GOT3 (cell line): ENCODE measurements at regions not wholly inside any gene's neighbourhood (a gene's known extent, or its start where the extent isn't known, plus 50 kb on each side); places are given as distances from the start of the nearest gene placed in this dataset.
"Not testable (repeated sequence)": the region's sequence is repeated elsewhere in the genome, so short reads cannot be mapped to it uniquely, and the experiment has no call there.

Experiments used
- DNase-seq: peaks from one replicate; lab custom pipeline; 2025; ENCODE audit warnings: mixed read lengths; lab: John Stamatoyannopoulos, UW

DNA sequence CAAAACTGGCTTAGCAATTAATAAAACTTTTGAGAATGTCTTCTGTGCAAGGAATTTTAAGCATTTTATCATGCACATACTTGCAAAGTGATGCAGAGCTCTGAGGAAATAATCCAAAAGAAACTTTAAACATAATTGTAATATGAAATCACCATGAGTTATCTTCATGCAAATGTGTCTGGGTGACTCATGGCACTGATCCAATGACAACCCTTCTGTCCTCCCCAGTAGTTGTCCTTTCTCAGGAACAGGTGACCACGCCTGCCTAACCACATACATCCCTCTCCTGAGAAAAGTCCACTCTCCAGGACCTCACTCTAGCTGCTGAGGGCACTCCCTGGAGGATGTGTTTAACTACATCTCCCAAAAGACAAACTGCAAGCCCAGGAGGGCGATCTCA lies 530.6 kb upstream of the IL12A start:
- DNase-seq = peak; percentile 31

- DNase-seq = peak; percentile 2
Observed at GRCh38 chr3:159458982-159459381, 529.7 kb upstream of the IL12A start.

DNA sequence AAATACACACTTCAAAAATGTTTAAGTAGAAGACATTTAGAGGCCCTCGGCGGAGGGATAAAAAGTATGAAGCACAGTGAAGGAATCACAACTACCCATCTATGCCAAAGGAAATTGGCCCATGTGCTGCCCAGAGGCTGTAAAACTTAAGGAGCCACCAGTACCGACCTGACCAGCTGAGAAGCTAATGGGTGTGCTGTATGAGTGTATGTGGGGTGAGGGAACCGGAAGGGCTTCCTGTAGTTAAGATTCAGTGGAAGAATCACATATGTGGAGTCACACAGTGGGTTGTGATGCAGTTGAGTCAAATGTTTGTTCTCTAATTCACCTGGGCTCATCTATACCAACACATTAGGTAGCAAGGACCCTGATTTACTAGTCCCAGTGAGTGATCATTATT lies 516.0 kb upstream of the IL12A start:
- DNase-seq = no peak

DNA sequence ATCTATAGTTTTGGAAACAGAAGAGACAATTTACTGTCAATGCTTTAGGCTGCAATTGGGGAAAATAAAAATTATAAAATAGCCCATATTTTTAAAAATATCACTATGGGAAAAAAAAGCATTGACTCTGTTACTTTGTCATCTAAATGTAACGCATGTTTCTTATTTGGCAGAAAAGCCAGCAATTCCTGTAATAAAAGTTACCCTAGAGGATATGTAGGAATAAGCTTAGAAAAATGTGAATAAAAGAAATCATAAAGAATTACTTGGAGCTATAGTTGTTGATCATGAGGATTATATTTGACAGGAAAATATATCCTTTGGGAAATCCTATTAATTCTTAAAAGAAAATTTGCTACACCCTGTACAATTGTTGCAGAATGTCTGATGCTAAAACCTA lies 515.4 kb upstream of the IL12A start:
- DNase-seq = no peak

GRCh38 chr3:159480046-159480445 lies 508.6 kb upstream of the IL12A start:
- DNase-seq = no peak

GRCh38 chr3:159482241-159482993 lies 506.2 kb upstream of the IL12A start:
- no peak for DNase-seq

- DNase-seq = no peak
Observed at GRCh38 chr3:159482994-159483367, 505.7 kb upstream of the IL12A start.

DNA sequence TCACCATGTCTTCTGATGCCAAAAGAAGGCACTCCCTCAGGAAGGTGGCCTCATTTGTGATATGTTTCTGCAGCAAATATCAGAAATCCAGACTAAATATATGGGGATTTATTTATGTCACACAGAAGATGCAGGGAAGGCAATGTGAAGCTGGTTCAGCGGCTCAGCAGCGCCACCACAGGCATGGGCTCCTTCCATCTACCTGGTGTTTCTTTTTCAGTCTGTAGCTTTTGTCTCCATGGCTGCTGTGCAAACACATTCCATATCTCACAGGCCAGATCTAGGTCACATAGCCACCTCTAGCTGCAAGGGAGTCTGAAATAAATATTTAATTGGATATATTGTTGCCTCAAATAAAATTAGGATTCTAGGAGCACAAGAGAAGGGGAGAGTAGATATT lies 502.1 kb upstream of the IL12A start:
- no peak for DNase-seq

- no peak for DNase-seq
Observed at GRCh38 chr3:159487304-159487703, 501.3 kb upstream of the IL12A start.

GRCh38 chr3:159488602-159489001 lies 500.0 kb upstream of the IL12A start:
- DNase-seq = no peak

- no peak for DNase-seq
Observed at GRCh38 chr3:159497361-159497760, 491.3 kb upstream of the IL12A start.

DNA sequence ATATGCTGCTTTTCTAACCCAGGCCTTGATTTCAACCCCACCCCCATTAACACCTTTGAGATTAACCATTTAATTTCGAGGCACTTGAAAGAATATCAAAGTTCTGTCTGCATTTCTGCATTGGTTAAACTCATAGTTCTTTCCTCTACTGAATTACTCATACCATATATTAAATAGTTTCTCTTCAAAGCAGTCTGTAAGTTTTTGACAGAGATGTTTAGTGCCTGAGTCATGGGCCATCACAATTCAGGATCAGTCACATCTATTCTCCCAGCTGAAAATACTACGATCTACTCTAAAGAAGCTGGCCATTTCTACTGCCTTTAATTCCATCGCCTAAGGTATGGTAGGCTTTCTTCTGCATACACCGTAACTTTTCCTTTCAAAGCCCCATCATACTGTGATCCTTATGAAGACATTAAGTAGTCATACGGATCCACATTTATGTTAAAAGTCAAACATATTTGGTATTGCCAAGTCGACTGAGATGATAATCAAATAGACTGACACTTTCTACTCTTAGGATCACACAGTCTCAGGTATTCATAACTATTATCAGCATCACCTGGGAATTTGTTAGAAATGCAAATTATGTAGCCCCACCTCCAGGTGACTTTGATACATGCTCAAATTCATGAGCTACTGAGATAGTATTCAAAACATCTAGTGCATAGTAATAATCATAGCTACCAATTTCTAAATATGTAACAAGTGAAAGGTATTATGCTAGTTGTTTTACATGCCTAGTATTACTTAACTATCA lies 489.4 kb upstream of the IL12A start:
- no peak for DNase-seq

DNA sequence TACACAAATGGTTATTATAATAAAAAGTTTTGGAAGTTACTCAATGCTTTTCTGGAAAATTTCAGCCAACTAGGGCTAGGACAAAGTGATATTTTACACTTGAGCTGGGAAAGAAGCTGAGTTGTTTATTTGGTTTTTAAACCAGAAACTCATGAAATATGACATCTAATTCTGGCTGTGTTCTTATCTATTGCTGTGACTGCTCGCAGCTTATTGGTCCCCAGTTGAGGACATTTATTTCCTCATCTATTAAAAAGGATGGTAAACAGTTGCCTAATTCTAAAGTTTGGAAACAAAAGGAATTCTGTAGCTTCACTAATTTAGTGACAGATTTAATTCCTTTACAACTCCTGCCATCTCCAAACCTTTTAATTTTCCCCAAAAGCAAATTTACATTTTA lies 487.6 kb upstream of the IL12A start:
- no peak for DNase-seq

DNA sequence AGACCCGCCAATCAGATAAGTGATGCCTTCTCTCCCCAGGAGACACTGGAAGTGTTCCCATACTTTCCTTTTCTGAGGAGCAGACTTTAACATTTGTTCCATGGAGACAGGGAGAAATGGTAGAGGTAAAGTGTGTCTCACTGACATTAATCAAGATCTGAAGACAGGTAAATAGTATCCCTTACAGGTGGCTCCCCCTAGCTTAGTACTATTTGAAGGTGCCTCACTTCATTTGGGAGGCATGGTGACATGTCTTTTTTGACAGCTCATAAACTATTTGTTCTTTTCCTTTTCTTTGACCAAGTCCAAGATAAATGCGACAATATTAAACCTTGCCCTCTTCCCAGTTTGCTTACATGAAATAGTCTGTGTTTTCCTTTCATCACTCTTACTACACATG lies 485.6 kb upstream of the IL12A start:
- no peak for DNase-seq

DNA sequence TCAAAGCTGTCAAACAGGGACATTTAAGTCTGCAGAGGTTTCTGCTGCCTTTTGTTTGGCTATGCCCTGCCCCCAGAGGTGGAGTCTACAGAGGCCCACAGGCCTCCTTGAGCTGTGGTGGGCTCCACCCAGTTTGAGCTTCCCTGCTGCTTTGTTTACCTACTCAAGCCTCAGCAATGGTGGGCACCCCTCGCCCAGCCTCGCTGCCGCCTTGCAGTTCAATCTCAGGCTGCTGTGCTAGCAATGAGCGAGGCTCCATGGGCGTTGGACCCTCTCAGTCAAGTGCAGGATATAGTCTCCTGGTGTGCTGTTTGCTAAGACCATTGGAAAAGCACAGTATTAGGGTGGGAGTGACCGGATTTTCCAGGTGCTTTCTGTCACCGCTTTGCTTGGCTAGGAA lies 477.6 kb upstream of the IL12A start:
- not testable (repeated sequence) for DNase-seq

- no peak for DNase-seq
Observed at GRCh38 chr3:159513444-159513843, 475.2 kb upstream of the IL12A start.

DNA sequence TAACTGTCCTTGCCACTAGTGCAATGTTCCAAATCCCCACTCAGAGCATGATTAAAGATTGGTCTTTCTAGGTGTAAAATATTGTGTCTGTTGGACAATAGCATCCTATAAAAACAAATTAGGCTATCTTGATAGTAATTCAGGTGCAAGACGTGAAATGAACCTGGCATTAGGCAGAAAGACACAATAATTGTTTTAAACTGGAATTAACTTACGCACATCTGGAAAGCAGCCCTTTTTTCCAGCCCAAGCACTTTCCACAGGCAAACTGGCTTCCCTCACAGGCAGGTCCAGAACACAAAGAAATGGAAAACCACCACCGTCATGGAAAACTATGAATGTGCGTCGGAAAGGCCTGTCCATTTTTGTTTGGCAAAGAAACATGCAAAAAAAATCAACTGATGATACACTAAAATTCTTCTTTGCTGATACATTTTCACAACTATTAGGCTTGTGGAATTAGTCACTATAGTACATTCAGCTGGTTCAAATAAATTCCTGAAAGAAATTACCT lies 474.7 kb upstream of the IL12A start:
- no peak for DNase-seq

GRCh38 chr3:159517105-159517504 lies 471.5 kb upstream of the IL12A start:
- DNase-seq = no peak

DNA sequence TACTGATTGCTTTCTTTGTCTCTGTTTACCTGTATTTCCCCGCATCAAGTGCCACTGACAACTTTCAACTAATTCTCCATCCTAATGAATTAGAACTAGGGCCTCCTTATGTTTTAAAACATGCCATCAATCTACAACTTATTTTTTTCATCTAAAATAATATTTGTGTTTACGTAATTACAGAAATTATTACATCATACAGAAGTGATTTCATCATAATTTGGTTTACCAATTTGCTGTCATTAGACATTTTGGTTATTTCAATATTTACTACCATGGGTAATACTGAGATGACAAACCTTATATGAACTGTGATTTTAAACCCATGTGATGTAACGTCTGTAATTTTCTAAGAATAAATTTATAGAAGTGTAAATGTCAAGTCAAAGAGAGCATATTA lies 468.0 kb upstream of the IL12A start:
- DNase-seq = no peak

DNA sequence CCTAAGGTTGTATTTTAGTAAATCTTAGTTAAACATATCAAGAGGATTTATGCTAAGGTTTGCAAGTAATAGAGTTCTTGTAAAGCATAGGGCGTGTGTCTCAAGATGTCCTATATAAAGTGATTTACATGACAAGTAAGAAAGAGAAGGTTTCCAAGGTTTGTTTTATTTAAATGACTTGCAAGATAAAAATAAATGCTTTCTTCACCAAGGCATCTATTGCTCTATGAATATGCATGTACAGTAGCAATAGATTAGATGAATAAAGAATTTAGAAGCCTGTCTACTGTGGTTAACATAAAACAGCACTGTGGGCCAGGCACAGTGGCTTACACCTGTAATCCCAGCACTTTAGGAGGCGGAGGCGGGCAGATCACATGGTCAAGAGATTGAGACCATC lies 466.4 kb upstream of the IL12A start:
- no peak for DNase-seq

DNA sequence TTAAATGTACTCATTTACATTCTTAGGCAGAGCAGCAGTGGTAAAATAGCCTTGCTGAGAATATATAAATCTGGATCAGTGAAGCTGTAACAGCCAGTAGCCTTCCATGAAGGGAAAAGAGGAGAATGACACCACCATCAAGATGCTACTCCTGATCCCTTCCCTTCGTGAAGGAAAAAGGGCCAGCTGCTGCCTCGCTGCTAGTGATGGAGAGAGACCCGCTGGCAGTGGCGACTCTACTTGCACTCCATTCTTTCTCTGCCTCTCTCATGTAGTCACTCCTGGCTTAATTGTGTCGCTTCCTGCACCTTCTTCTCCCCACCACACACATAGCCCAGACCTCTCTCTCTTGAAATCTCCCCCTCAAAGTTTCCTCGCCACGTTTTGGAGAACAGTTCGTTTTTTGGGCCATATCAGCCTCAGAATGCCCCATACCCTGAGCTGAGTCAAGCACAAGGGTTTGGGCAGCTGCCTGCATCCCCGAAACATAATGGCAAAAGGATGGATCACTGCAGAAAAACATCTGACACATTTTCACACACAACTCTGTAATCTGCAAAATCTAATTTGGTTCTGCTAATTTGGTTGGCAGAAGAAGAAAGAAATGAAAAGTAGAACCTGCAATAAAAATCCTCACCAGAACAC lies 460.3 kb upstream of the IL12A start:
- DNase-seq = no peak

DNA sequence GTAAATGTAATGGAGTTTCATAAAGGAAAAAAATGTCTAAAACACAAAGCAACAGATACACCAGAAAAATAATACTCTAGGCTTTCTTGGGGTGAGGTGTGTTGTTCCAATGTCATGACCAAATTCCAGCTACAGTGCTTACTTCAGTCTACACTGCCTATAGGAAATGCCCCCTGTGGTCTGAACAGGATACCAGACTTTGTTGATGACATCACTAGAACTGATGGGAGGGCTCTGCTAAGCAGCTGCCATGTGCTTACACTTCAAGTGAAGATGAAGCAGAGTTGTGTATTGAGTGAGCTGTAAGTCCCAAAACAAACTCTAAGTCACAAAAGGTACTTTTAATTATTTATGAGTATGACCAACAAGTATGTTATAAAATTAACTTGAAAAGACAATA lies 456.1 kb upstream of the IL12A start:
- DNase-seq = no peak

GRCh38 chr3:159534496-159534895 lies 454.1 kb upstream of the IL12A start:
- no peak for DNase-seq
